ENCODE measurements at regions not wholly inside any gene's neighbourhood (a gene's known extent, or its start where the extent isn't known, plus 50 kb on each side); places are given as distances from the start of the nearest gene placed in this dataset.

DNA sequence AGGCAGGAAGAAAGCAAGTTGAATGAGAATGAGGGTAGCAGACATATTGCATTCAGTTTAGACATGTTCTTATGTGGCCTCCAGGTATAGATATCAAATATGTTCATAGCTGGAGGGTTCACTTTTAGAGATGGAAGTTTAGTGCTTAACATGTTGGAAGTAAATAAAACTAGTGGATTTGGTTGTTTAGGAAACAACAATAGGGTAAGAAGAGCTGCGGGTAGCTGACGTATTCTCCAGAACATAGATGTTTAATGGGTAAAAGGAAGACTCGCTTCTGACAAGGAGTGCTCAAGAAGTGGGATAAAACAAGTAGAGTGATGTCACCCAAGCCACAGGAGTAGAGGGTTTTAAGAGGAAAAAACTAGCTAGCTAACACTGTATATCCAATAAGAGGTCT, 128.4 kb upstream of the COL21A1 start:
- no peak for DNase-seq

DNA sequence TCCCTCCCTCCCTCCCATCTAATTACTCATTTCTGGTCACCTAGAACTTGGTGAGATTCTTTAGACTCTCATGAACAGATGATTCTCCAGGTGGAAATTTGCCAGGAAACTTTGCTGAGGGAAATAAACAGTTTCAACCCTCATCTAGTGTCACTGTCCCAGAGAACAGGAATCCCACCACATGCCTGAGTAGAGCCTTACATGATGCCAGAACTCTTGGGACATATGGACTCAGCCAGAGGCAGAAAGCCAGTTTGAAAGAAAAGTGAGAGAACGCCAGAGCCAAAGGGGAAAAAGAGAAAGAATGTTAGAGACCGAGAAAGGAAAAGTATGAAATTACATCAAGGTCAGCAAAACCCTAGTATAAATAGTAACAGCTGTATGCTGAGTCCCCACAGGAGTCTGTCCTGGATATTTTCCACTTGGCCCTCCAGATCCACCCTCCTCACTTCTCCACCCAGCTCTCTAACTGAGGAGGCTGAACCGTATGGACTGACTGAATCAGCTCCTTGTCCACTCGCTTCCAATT, 127.5 kb upstream of the COL21A1 start:
- no peak for DNase-seq

DNA sequence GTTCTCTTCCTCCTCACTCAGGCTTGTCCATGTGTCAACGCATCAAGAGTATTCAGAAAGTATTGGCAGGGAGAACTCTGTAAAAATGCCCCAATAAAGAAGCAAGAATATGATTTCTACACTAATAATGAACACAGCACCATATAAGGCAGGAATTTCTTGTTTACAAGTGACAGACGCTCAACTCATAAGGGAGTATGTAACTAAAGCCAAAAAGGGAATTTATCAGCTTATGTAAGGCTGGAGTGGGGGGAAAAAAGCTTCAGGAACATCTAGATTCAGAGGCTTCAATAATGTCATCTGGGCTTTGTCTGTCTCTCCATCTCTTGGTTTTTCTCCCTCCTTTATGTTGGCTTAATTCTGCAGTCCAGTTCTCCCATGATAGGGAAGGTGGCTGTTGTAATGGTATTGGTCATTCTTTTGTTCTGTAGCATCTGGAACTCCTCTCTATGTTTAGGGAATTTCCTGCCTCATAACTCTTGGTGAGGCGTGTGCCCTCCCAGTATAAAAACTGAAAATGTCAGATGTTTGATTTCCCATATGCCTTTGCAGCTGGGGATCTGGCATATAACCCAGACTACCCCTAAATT, 125.1 kb upstream of the COL21A1 start:
- DNase-seq: no peak

DNA sequence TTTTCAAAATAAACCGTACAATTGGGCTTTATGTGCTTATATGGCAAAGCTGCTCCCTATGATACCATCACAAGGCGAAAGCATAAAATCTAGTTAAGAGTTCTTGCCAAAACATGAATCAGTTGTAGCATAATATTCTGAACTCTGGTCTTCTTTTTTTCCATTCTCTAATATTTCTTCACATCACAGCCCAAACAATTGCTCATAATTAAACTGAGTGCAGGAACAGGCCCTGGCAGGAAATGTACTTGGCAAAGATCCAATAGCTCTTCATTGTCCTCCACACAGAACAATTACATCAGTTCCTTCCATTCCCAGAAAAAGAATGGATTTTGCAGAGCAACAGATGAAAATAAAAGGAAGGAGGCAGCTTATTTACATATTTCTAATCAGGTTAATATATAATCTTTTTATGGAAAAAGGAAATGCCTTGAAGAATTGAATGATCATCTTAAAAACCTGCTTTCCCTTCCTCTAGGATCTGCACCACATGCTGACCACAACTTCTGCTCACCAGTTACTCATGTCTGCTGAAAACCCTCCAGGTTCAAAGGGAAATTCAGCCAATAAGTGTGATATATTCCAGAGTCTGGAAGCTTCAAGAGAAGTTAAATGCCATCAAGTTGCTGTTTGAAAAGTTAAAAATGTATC, 123.3 kb upstream of the COL21A1 start:
- DNase-seq: peak; percentile 70

DNA sequence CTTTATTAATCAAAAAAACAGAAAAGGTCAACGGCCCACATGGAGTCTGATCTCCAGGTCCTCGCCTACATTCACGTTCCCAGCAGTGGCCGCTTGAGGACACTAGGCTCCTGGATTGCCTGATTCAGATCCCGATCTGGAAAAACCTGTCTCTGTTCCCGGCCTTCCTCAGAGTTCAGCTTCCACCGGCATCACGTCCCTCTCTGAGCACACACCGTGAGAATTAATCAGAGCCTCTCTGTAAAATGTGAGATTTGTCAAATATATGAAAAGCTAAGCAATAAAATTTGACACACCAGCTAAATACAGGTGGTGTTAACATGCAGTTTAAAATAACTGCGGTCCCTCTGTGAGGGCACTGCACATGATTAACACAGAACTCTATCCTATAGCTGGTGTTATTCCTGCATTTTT, 122.8 kb upstream of the COL21A1 start:
- no peak for DNase-seq

DNA sequence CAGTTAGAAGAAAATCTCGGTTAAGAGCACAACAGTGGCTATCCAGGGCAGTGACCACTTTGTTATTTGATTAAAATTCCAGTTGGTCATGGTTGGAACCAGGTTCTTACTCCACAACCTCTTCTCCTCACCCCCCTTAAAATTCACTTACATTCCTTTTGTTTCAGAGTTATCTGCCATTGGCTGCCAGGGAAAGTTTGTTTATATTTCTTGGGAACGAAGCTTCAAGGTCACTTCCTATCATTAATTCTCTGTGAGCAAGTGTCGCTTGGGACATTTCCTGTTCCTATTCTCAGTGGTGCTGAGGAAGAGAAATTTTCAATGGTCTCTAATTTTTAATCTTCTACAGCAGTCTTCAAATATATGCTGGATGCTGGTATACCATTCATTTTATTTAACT, 121.1 kb upstream of the COL21A1 start:
- no peak for DNase-seq

DNA sequence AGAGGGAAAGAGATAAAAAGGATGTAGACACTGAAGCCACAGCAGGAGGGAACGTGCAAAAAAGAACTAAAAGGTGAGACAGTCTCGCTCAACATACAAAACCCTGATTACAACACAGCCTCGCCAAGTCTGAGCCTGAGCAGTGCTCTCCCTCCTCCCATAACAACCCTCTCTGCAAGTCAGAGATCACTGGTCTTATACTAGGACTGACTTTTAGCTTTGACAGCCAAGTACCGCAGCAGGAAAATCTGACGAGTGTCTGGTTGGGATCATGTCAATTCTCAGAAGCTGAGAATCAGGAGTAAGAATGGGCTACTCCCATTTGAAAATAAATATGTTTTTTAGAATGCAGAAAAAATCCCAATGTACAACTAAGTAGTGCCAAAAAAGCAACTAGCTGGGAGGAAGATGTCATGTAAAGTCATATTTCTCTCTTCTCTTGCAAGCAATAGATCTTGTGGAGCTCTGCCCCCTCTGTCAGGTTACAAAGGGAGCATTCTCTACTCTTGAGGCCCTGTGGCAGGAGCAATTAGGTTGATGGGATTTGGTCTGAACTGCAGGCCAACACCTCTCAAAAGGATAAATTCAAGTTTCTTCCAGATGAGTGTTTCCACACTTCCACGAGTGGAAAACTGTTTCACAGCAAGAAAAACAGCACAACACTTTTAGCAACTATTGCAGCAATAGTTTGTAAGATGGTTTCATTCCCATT, 118.9 kb upstream of the COL21A1 start:
- no peak for DNase-seq

DNA sequence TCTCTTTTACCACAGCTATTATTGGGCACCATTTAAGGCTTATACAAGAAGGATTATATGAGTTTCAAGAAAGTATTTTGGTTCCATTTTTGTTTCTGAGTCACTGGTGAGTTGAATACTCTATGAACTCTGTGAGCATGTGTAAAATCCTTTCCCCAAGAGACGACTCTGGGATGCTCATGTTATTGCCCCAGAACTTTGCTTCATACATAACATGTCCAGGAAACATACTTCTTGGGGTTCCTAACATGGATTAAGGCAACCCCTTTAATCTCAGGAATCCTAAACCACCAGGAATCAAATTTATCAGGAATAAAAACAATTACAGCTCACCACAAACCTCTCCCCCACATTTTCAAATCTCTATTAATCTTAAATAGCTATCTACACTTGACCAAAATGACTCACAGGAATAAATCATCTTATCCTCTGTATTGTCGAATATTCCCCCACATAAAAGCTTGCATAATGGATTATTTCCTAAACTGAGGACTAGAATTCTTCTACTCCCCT, 117.5 kb upstream of the COL21A1 start:
- DNase-seq: no peak

DNA sequence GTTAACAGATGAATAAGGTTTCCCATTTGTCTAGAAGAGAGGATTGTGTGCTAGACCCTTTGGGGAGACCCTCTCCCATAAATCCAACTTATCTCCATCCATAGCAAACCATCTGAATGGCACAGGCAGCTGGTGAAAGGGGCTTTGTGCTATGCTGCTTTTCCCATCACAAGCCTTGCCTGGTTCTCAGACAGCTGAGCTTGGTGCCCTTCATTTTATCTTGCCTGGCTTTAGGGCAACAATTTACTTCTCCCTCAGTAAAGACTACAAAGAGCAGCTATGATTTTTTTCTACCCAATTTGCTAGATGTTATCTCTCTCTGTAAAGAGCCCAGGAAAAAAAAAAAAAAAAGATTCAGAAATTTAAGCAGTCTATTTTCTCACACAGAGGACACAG, 117.0 kb upstream of the COL21A1 start:
- DNase-seq: no peak

DNA sequence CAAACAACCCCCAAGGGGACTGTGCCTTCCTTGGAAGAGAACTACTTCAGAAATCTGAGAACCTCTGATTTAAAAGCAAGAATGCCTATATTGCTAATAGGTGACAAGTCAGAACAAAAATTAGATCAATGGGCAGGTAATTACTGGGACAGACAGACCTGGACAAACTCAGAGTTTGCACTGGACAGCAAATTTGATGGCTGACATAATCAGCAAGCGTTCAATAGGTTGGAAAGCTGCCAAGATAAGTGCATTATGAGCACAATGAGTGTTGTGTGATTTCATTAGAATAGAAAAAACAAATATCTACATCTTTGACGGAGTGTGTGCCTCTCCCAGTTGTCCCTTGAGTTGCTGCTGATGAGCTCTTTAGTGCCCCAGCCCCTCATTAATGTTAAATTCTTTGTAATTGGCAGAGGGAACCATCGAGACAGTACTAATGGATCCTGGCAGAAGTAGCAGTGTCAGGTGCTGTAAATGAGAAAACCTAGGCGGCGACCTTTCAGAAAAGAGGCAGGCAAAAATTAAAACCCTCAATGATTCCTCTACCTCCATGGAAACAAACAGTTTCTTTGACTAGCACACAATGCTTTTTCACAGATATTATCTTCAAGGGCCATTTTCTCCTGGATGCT, 116.5 kb upstream of the COL21A1 start:
- no peak for DNase-seq

DNA sequence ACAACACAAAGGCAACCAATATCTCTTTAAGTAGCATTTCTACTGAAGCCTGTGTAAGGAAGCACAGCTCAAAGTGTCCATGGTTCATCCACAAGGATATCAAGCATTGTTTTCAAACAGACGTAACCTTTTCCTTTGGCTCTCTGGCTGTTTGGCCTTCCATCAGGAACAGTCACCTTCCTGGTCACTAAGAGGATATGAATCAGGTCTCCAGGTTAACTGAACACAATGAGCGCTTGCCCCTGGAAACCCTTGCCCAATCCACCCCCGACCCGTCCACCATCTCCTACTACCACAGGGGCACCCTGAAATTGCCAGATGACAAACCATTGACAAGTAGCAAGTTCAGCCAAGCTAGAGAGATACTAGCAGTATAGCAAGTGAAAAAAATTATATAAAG, 114.4 kb upstream of the COL21A1 start:
- no peak for DNase-seq

DNA sequence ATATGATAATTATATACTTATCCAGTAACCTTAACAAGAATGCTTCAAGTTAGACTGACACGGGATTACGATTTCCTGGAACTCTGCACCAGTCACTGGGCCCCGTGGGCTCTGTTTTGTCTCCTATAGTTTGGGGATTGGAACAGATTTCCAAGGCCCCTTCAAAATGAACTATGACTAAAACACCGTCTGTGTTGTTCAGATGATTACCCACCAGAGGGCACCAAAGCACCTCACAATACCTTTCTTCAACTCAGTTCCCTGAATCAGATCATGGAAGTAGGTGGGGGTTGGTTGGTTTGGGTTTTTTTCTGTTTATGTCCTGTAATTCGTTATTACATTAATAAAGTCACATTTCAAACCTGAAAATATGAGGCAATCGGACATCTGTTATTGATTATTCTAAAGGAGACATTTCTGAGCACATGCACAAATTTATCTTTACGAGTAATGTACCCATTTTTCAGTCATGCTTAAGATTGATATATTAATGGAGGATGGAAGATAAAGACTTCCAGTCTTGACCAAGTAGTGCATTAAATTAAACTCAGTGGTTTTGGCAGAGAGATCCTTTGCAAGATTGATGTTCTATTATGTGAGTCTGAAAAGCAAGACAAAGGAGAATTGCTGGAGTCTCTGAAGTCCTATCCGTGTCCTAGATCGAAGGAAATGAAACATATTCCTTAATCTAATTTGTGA, 112.0 kb upstream of the COL21A1 start:
- DNase-seq: peak; percentile 86

DNA sequence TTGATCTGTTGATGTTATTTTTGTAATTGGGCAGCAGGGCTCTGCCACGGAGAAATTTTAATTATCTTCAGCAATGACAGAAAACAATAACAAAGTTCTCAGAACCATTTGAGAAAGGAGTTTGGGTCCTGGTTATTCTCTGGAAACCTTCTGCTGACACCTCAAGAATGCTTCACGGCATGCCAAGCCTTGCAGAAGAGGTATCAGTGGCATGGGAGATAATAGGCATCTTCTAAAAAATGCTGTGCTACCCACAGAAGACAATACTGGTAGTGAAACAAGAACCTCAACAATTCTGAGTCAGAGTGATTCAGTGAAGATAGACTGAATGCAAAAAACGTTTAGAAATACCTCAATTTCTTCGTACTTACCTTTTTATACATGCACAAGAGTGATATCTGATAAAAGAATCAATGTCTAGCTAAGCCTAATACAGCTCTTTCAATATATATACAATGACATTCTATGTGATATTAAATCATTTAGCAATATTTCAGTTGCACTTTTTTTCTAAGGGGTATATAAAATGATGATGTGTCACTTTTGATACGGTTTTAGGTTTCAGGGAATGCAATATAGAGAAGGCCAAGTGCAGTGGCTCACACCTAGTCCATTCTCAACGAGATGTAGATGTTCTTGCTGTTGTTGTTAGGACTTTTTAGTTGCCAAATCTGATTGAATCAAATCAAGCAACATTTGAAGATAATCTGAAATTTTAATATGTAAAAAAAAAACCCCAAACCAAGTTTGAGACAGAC, 110.4 kb upstream of the COL21A1 start:
- DNase-seq: no peak

DNA sequence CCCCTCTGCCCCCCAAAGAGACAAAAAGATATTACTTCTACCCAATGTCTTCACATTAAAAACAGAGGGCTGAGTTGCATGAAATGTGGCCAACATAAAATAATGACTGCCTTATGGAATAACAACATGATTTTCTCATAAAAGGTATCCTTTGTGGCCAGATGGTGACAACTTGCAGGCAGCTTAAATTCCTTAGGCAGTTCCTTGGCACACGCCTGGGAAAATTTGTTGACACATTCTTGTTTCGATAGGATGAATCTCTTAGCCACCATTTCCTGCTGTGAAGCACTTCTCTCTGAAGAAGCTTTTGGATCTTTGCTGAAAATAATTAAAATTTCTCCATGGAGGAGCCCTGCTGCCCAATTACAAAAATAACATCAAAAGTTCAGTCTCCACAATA, 109.0 kb upstream of the COL21A1 start:
- DNase-seq: no peak

DNA sequence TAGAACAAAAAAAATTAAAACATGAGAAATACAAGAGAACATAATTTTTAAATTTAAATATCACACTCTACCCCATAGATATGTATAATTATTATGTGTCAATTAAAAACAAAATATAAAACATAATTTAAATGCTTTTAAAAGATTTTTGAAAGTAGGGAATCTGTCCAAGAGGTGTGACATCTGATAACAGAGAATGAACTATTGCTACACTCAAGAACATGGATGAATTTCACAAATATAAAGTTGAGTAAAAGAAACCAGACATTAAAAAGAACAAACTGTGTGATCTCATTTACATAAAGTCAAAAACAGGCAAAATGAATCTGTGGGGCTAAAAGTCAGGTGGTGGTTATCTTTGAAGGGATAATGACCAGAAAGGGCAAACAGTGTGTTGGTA, 106.5 kb upstream of the COL21A1 start:
- no peak for DNase-seq

DNA sequence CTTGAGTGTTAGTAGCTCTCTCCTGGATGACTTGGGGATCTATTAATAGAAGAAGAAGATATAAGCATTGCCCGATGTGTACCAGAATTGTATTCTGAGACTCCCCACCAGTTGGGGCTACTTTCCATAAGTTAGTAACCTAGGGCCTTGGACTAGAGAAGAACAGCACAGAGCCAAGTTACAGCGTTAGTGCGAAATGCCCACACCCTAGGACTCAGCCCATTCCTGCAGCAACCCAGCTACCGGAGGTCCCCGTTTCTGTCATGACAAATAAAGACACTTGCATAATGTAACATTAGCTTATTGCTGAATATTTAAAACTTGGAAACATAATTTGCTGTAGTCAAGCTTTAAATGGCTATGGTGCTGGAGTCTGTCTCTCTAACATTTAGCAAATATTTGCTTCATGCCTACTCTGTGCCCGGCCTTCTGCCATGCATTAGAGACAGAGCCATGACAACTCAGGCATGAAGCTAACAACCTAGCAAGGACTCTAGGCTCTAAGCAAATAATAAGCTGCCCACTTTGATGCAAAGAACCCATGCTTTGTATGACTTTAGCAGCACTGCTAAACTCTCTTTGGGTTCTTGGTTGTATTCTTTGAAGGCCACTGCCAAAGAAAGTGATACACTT, 103.4 kb upstream of the COL21A1 start:
- DNase-seq: no peak

DNA sequence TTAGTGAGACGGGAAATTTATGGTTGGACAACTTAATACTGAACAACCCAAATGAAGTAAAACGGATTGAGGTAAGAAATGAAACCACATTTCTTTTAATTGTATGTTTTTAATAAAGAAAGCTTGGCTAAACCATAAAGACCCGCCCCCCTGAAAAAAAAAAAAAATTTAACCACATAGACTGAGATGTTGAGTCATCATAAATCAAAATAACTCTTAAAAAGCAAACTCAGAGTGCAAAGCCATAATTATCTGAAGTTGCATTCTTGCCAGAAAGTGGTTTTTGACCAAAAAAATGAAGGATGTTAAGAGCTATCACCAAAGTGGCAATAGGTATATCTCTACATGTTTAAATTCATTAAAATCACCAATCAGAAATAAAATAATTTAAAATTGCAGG, 101.8 kb upstream of the COL21A1 start:
- peak; percentile 46 for DNase-seq

DNA sequence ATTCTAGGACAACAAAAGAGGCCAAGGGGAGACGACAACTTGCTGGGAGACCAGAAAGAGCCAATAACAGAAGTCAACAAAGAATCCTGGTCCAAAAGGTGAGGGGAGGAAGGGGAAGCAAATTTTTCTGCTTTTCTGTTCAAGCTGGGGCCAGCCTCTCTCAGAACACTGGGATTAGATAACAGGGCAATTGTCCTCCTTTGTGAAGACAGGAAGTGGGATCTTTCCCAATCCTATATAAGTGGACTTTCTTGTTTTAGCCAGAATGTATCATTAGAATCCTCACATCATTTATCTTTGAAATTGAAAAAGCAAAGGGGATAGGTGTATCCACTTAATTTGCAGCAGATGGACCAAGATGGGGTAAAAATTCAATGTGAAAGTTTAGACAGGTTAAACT, 101.2 kb upstream of the COL21A1 start:
- DNase-seq: no peak

DNA sequence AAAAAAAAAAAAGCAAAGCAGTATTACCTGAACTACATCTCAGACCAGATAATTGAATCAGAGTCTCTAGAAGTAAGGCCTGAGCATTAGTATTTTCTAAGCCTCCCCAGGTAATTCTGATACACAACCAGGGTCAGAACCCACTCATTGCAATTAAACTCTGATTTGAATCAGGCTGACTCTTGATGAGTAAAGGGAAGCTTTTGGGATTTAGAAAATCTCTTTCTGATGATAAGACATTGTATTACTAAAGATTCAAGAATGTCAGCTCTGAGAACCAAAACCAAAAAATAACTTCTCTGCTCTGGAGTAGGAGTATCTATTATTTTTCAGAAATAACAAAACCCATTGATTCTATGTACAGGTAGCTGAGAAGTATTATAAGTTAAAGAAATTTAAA, 100.1 kb upstream of the COL21A1 start:
- DNase-seq: no peak

DNA sequence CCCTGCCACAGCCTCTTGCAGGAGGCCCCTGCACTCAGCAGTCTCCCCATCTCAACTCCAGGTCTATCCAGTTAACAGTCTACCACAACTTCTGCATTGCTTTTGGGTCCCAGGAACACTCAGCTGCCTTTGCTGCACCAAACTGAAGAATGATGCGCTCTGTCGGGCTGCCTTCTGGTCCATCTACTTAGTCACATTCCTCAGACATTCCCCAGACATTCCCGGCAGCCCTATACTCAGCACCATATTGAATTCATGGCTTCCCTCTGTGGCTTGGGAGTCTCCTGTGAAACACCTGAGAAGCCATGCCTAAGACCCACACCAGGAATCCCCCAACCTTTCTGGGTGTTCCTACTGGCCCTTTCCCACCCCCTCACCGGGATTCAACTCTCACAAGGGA, 99.6 kb upstream of the COL21A1 start:
- no peak for DNase-seq

DNA sequence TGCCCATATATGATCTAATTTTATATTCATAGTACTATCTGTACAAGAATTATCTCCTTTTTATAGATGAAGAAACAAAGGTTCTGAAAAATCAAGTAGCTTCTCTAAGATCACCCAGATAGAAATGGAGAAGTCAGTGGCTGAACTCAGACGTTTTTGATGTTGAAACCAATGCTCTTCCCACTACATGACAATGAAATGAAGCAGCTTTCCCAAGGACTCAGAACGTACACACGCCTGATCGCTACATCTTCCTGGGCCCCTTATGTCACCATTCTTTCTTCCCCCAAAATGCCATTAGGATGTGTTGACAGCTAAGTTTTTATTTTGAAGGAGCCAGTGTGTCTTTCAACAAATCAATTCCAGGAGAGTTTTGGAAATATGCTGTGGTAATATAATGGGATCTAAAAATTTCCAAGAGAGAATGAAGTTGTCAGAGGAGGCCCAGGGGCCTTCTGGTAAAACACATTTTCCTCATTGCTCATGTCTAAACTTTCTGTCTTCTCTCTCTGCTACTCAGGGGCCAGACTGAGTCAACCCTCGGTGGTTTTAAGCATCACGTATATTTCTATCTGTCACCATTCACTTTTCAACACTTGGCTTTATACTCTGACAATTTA, 98.1 kb upstream of the COL21A1 start:
- no peak for DNase-seq
